ENCODE measurements at regions not wholly inside any gene's neighbourhood (a gene's known extent, or its start where the extent isn't known, plus 50 kb on each side); places are given as distances from the start of the nearest gene placed in this dataset.

DNA sequence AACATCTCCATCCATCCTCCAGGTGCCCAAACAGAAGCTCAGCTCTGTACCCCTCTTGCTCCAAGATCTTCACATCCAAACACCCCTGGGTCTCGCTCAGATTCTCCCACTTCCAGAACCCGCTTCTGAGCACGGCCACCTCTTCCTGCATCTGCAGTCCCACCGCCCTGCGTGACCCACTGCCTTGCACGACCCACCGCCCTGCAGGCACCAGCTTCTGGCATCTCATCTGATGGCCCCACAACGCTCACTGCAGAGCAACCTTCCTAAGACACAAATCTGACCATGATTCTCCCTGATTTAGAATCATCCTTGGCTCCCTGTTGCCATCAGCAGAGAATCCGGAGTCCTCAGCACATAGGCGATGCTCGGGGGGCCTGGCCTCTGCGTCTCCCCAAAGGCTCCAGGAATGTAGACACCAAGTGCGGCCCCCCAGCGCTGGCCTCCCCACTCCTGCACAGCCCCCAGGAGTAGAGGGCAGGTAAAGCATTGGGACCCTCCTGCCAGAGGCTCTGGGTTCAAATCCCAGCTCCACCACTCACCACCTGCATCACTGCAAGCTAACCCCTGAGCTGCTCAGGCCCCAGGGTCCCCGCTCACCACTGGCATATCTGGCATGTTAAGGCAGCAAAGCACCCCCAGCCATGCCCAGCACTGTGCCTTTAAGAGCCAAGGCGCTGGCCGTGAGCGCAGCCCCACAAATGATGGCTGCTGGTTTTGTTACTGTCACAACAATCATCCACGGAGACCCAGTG is 459.3 kb downstream of the BRD1 start:
- intact Hi-C loops (cut with micrococcal nuclease): no loop called here
- Histone ChIP-seq H3K27ac (ENCODE audit: low read length) (no peak overlapping the region), H3K4me2 (ENCODE audit: low read length) (no peak overlapping the region), H2AFZ (ENCODE audit: low read length) (no peak overlapping the region), H3K9me2 (replicated peaks; ENCODE audit: low read length) (no peaks in the 10 kb centered on the region), H3K9me3 (ENCODE audit: low read length) (no peaks in the 10 kb centered on the region), H3K36me3 (ENCODE audit: low read depth, low read length) (no peaks in the 10 kb centered on the region), H3K27me3 (ENCODE audit: low read length) (peaks cover 6% of the 10 kb centered on the region; the same call in 1 of the 2 replicates), H3K4me3 (ENCODE audit: low read length) (no peak overlapping the region), H4K20me1 (ENCODE audit: low read length) (no peaks in the 10 kb centered on the region), H3K4me1 (ENCODE audit: insufficient read depth, low read length) (no peaks in the 10 kb centered on the region), H3K9ac (ENCODE audit: low read length) (no peak overlapping the region), H3K79me2 (ENCODE audit: low read length) (no peaks in the 10 kb centered on the region), H3F3A (ENCODE audit: low read length, unreplicated experiment) (no peaks in the 10 kb centered on the region)
- no peak for DNase-seq
- no peak for ATAC-seq
- no TSS peak for BruUV-seq (replicated peaks)
- TF ChIP-seq EZH2 (IDR thresholded peaks at IDR 0.05; ENCODE audit: low read length, unreplicated experiment) (no peak), CTCF (conservative IDR thresholded peaks at IDR 0.05; ENCODE audit: low read depth, low read length) (no peak), EZH2phosphoT487 (IDR thresholded peaks at IDR 0.05; ENCODE audit: borderline replicate concordance, low read length) (no peak)
- CTCF ChIA-PET: no interaction called here
- POLR2A ChIA-PET (ENCODE audit: unreplicated experiment): no interaction called here

GRCh38 chr22:49367041-49367697 is 460.5 kb downstream of the BRD1 start:
- POLR2A ChIA-PET (ENCODE audit: unreplicated experiment): no interaction called here
- Histone ChIP-seq H3K4me2 (ENCODE audit: low read length) (no peak overlapping the region), H3K79me2 (ENCODE audit: low read length) (no peaks in the 10 kb centered on the region), H2AFZ (ENCODE audit: low read length) (no peak overlapping the region), H3F3A (ENCODE audit: low read length, unreplicated experiment) (no peaks in the 10 kb centered on the region), H3K27me3 (ENCODE audit: low read length) (peaks cover 13% of the 10 kb centered on the region; the same call in 1 of the 2 replicates), H3K9ac (ENCODE audit: low read length) (no peak overlapping the region), H3K4me1 (ENCODE audit: insufficient read depth, low read length) (no peaks in the 10 kb centered on the region), H3K4me3 (ENCODE audit: low read length) (no peak overlapping the region), H3K9me3 (ENCODE audit: low read length) (no peaks in the 10 kb centered on the region), H3K36me3 (ENCODE audit: low read depth, low read length) (no peaks in the 10 kb centered on the region), H3K9me2 (replicated peaks; ENCODE audit: low read length) (no peaks in the 10 kb centered on the region), H4K20me1 (ENCODE audit: low read length) (no peaks in the 10 kb centered on the region), H3K27ac (ENCODE audit: low read length) (no peak overlapping the region)
- CTCF ChIA-PET: no interaction called here
- intact Hi-C loops (cut with micrococcal nuclease): no loop called here
- BruUV-seq (replicated peaks): no TSS peak
- no peak for DNase-seq
- TF ChIP-seq EZH2 (IDR thresholded peaks at IDR 0.05; ENCODE audit: low read length, unreplicated experiment) (no peak), CTCF (conservative IDR thresholded peaks at IDR 0.05; ENCODE audit: low read depth, low read length) (no peak), EZH2phosphoT487 (IDR thresholded peaks at IDR 0.05; ENCODE audit: borderline replicate concordance, low read length) (no peak)
- ATAC-seq: no peak

- no peak overlapping the region for H3K4me3 ChIP-seq (ENCODE audit: low read length)
- H2AFZ ChIP-seq (ENCODE audit: low read length): no peak overlapping the region
- no peaks in the 10 kb centered on the region for H3K36me3 ChIP-seq (ENCODE audit: low read depth, low read length)
- no peaks in the 10 kb centered on the region for H3K79me2 ChIP-seq (ENCODE audit: low read length)
- H3K4me2 ChIP-seq (ENCODE audit: low read length): no peak overlapping the region
- intact Hi-C loops (cut with micrococcal nuclease): no loop called here
- no TSS peak for BruUV-seq (replicated peaks)
- ChIA-PET POLR2A (ENCODE audit: unreplicated experiment) (no interaction called here), CTCF (no interaction called here)
- no peaks in the 10 kb centered on the region for H3F3A ChIP-seq (ENCODE audit: low read length, unreplicated experiment)
- no peaks in the 10 kb centered on the region for H3K9me3 ChIP-seq (ENCODE audit: low read length)
- no peak overlapping the region for H3K9ac ChIP-seq (ENCODE audit: low read length)
- H4K20me1 ChIP-seq (ENCODE audit: low read length): no peaks in the 10 kb centered on the region
- ATAC-seq (no peak), DNase-seq (no peak)
- no peaks in the 10 kb centered on the region for H3K4me1 ChIP-seq (ENCODE audit: insufficient read depth, low read length)
- no peak for TF ChIP-seq EZH2 (IDR thresholded peaks at IDR 0.05; ENCODE audit: low read length, unreplicated experiment)
- H3K27me3 ChIP-seq (ENCODE audit: low read length): peaks cover 18% of the 10 kb centered on the region; the same call in 1 of the 2 replicates
- H3K9me2 ChIP-seq (replicated peaks; ENCODE audit: low read length): no peaks in the 10 kb centered on the region
- H3K27ac ChIP-seq (ENCODE audit: low read length): no peak overlapping the region
Measured at GRCh38 chr22:49366437-49366836, 461.2 kb downstream of the BRD1 start.

Data from PC-3 (cell line).